ENCODE measurements at regions not wholly inside any gene's neighbourhood (a gene's known extent, or its start where the extent isn't known, plus 50 kb on each side); places are given as distances from the start of the nearest gene placed in this dataset.

- no peak for TF ChIP-seq ZNF274 (IDR thresholded peaks at IDR 0.05; ENCODE audit: insufficient read depth, insufficient read length)
- TF ChIP-seq POLR2AphosphoS5 (IDR thresholded peaks at IDR 0.05; ENCODE audit: low read length) = no peak
- TF ChIP-seq TCF12 (IDR thresholded peaks at IDR 0.05; ENCODE audit: low read depth, low read length) = no peak
- TF ChIP-seq POLR2A (IDR thresholded peaks at IDR 0.05; ENCODE audit: low read depth, low read length) = no peak
- TF ChIP-seq, protein P1, sequence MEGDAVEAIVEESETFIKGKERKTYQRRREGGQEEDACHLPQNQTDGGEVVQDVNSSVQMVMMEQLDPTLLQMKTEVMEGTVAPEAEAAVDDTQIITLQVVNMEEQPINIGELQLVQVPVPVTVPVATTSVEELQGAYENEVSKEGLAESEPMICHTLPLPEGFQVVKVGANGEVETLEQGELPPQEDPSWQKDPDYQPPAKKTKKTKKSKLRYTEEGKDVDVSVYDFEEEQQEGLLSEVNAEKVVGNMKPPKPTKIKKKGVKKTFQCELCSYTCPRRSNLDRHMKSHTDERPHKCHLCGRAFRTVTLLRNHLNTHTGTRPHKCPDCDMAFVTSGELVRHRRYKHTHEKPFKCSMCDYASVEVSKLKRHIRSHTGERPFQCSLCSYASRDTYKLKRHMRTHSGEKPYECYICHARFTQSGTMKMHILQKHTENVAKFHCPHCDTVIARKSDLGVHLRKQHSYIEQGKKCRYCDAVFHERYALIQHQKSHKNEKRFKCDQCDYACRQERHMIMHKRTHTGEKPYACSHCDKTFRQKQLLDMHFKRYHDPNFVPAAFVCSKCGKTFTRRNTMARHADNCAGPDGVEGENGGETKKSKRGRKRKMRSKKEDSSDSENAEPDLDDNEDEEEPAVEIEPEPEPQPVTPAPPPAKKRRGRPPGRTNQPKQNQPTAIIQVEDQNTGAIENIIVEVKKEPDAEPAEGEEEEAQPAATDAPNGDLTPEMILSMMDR (IDR thresholded peaks at IDR 0.05 in 2 of 3, conservative IDR thresholded peaks at IDR 0.05 in 1 of 3; ENCODE audit: control insufficient read depth in 2 of 3, extremely low read depth in 1 of 3, insufficient read depth in 1 of 3, low read depth in 3 of 3, low read length in 3 of 3) = no peak
- TF ChIP-seq, protein P2, sequence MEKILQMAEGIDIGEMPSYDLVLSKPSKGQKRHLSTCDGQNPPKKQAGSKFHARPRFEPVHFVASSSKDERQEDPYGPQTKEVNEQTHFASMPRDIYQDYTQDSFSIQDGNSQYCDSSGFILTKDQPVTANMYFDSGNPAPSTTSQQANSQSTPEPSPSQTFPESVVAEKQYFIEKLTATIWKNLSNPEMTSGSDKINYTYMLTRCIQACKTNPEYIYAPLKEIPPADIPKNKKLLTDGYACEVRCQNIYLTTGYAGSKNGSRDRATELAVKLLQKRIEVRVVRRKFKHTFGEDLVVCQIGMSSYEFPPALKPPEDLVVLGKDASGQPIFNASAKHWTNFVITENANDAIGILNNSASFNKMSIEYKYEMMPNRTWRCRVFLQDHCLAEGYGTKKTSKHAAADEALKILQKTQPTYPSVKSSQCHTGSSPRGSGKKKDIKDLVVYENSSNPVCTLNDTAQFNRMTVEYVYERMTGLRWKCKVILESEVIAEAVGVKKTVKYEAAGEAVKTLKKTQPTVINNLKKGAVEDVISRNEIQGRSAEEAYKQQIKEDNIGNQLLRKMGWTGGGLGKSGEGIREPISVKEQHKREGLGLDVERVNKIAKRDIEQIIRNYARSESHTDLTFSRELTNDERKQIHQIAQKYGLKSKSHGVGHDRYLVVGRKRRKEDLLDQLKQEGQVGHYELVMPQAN (conservative IDR thresholded peaks at IDR 0.05) = no peak
- no peak for TF ChIP-seq EP300 (IDR thresholded peaks at IDR 0.05; ENCODE audit: borderline replicate concordance in 1 of 2, control insufficient read depth in 1 of 2, low read depth in 2 of 2, low read length in 2 of 2)
- TF ChIP-seq, protein P3, sequence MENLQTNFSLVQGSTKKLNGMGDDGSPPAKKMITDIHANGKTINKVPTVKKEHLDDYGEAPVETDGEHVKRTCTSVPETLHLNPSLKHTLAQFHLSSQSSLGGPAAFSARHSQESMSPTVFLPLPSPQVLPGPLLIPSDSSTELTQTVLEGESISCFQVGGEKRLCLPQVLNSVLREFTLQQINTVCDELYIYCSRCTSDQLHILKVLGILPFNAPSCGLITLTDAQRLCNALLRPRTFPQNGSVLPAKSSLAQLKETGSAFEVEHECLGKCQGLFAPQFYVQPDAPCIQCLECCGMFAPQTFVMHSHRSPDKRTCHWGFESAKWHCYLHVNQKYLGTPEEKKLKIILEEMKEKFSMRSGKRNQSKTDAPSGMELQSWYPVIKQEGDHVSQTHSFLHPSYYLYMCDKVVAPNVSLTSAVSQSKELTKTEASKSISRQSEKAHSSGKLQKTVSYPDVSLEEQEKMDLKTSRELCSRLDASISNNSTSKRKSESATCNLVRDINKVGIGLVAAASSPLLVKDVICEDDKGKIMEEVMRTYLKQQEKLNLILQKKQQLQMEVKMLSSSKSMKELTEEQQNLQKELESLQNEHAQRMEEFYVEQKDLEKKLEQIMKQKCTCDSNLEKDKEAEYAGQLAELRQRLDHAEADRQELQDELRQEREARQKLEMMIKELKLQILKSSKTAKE (IDR thresholded peaks at IDR 0.05; ENCODE audit: low read depth, poor library complexity, severe bottlenecking) = no peak
Observed at GRCh38 chr1:184242507-184242943, 144.3 kb upstream of the C1orf21 start.

Data from GM12878 (cell line).